NCI-H446 (cell line): ENCODE measurements at regions not wholly inside any gene's neighbourhood (a gene's known extent, or its start where the extent isn't known, plus 50 kb on each side); places are given as distances from the start of the nearest gene placed in this dataset.

Experiments
- DNase-seq, 2 experiments: peaks; one replicate each; lab custom pipeline; 2025; lab: John Stamatoyannopoulos, UW

- DNase-seq: no peak
Measured at GRCh38 chr16:35862242-35862641, 2402.8 kb downstream of the TP53TG3F start.

GRCh38 chr16:35868630-35869029 is 2409.2 kb downstream of the TP53TG3F start:
- DNase-seq: no peak

- DNase-seq: no peak
Measured at GRCh38 chr16:35873472-35873871, 2414.1 kb downstream of the TP53TG3F start.

GRCh38 chr16:35881654-35882053 is 2422.2 kb downstream of the TP53TG3F start:
- DNase-seq: no peak

DNA sequence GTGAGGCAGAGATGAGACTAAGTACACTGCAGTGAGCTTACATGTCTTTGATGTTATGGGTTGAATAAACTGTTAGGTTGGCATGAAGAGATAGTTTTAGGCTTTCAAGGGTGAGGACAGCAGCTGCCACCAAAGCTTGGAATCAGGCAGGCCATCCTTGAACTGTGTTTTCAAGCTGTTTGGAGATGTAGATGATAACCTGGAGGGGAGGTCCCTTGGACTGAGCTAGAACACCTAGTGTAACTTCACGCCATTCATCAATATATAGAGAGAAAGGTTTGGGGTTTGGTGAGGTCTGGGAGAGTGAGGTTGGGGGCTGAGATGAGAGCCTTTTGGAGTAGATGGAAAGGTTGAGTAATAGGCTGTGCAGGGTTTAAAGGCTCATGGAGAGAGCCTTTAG is 2447.0 kb downstream of the TP53TG3F start:
- no peak for DNase-seq

DNA sequence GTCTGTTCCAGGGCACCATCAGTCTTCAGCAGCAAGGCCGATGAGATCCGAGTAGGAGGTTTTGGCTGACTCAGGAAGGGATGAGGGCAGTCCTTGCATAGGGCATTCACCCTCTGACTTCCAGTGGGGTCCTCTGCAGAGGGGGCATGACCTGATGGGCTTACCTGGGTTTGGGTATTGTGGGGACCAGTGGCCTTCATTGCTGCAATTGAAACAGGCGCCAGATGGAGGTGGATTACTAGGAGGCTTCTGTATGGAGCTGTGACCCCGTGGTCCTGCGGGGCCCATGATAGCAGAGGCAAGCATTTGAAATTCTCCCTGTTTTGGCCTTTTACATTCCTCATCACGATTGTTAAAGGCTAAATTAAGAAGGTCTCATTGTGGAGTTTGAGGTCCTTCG is 2448.7 kb downstream of the TP53TG3F start:
- DNase-seq: no peak

GRCh38 chr16:35908942-35909341 is 2449.5 kb downstream of the TP53TG3F start:
- no peak for DNase-seq

DNA sequence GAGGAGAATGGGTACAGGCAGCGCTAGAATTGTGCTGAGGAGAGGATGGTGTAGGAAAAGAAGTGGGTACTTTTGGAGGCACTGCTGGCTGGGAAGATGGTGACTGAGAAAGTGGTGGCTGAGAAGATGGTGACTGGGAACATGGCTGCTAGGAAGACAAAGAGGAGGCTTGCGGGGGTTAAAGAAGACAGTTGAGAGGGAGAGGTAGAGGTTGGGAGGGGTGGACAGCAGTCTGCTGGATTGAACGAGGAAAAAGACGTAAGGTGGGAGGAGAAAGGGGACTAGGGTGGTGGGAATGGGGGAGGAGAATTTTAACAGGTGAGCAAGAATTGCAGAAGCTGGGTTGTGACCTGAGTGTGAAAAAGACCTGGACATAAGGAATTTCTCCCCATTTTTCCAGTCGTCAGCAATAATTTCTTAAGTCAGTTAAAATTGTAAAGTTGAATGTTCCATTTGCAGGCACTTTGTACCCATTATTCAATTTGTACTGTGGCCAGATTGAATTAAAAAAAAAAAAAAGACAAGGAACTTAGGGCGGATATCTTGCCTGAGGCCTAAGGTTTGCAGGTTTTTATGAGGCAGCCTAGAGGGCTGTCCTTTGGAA is 2450.0 kb downstream of the TP53TG3F start:
- no peak for DNase-seq

DNA sequence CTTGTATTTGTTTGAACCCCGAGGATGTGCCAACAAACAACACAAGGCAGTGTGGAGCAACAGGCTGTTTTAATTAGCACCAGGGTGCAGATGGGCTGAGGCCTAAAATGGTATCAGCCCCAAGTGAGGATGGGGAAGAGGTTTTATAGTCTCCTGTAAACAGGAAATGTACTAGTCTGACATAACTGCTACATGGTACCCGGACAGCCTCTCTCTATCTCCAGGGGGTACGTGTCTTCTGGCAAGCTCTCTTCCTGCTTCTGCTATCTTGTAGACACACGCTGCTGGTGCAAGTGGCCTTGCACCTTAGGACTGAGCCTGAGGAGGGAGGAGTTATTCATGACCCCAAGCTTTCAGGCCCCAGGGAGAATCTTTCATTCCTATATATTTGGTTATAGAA is 2451.0 kb downstream of the TP53TG3F start:
- no peak for DNase-seq

GRCh38 chr16:35911899-35912298 is 2452.5 kb downstream of the TP53TG3F start:
- no peak for DNase-seq

DNA sequence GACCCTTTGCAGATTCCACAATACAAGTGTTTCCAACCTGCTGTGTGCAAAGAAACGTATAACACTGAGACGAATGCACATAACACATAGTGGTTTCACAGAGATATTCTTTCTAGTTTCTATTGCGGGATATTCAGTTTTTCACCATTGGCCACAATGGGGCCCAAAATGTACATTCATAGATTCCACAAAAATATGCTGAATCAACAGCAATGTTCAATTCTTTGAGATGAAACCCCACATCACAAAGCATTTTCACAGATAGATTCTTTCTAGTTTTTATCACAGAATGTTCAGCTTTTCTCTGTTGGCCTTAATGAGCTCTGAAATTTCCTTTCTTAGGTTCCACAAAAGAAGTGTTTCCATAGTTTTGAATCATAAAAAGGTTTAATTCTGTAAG is 2472.3 kb downstream of the TP53TG3F start:
- DNase-seq: no peak
